HG02798 (cell line): ENCODE measurements at regions not wholly inside any gene's neighbourhood (a gene's known extent, or its start where the extent isn't known, plus 50 kb on each side); places are given as distances from the start of the nearest gene placed in this dataset.

Source experiments
- ATAC-seq: cut with Tn5 transposase; IDR thresholded peaks from one replicate; pipeline ENCODE4 v1.9.1; 2021; ENCODE audit warnings: mild to moderate bottlenecking; ENCODE audit not compliant: unreplicated experiment, poor library complexity

DNA sequence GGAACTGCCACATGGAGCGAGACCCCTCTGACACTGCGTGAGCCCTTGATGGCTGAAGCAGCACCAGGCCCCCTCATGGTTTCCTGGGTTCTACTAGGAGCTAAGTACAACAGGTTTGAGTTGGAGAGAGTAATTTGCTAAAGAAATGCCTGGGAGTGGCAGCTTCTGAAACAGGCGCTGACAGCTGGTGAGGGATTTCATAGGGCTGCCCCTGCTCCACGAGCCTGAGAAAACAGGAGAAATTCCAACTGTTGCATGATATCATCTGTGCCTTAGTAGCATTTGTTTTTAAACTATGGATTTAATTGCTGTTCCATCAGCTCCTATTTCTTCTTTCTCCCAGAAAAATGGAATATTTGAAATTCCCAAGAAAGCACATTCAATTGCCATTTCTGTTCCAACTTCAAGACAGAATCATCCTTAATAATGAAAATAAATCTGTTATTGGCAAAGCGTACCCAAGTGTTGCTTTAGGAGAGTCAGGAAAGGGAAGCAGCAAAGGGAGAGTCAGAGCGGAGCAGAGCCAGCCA, 78.8 kb upstream of the ANKFN1 start:
- no peak for ATAC-seq

DNA sequence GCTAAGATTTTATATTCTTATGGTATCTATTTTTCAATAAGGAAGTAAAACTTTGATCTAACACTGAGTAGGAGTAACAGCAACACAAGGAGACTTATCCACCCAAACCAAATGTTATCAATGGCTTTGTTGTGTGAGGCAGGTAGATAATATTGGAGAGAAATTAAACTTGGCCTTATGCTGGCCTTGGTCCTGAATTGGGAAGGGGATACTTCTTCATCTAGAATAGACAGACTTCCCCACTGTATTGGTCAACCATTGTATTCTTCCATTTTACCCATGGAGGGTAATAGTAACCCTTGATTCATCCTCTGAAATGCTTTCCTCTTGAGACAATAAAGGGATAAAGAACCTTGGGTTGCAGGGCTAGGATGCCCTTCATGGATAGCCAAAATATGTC, 76.3 kb upstream of the ANKFN1 start:
- no peak for ATAC-seq

DNA sequence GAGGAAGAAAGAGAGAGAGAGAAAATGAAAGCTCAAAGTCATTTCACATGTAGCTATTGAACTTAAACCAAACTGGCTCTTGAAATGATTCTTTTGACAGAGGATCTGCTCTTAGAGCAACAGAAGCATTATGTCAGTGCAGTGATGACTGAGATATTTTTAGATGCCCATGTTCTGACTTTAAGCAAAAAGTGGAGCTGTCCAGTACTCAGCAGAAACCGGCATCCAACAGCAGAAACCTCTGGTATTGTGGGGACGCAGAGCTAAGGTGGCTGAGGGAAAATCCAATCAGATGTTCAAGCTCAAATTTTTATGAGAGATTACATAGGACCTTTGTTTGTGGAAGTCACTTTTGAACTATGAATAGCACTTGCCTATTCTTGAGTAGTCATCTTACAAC, 69.8 kb upstream of the ANKFN1 start:
- ATAC-seq, result no peak

DNA sequence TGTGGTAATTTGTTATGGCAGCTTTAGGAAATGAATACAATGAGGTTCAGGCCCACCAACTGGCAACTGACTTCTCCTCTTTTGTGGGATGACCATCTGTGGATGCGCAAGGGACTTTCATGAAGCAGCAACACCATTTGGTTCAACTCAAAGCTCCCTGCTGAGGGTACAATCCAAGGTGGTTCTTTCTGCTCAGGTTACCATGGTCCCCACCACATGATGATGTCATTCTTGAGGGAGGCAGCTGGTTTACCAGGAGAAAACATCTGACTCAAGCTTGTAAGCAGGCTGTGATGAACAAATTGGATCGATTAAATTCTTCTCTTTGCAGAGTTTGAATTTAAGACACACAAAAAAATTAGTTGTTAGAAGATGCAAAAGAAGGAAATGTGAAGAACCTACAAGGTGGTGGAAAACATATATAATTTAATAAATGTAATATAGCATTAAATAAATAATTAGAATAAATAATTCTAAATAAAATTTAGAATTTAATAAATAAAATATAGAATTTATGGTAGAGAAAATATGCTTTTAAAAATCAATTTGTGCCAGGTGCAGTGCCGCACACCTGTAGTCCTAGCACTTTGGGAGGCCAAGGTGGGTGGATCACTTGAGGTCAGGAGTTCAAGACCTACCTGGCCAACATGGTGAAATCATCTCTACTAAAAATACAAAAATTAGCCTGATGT, 67.6 kb upstream of the ANKFN1 start:
- no peak for ATAC-seq

DNA sequence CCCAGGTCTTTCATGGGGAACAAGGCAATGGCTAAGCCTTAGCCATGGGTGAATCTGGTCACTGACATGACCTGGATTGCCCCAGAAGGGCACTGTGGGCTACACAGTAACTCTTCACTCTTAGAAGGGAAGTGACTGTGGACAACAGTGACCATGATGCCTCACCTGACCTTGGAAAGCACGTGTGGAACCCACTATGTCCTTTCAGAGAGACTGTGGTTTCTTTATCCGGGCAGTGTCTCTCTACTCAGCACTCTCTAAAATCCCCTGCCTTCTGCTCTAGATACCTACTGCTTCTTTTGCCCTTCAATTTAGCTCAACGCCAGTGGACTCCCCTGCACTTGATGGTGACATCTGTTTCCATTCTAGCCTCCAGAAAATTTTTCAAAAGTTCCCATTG, 66.1 kb upstream of the ANKFN1 start:
- no peak for ATAC-seq

DNA sequence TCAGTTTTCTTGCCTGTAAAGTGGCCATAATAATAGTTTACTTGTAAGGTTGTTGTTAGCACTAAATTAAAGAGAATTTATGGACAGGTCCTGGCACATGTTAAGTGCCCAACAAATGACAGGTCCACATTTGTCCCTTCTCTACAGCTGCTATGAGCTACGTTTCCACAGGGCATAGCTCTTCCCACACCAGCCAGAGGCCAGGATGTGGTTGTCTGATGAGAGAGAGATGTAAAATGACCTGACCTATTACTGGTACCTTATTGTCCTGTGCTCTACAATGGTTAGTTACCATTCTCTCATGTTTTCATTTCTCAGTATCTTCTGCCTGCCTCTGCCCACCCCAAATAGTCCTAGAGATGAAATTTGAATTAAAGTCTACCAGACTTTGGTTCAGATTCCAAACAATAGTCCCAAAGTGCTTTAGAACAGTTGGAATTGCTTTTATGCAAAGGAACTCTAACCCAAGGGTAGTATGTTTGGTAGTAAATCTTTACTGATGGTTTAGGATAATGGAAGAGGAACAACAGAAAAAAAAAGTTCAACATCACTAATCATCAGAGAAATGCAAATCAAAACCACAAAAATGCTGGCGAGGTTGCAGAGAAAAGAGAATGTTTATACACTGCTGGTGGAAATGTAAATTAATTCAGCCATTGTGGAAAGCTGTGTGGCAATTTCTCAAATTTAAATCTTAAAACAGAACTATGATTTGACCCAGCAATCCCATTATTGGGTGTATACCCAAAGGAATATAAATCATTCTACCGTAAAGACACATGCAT, 57.1 kb upstream of the ANKFN1 start:
- no peak for ATAC-seq

DNA sequence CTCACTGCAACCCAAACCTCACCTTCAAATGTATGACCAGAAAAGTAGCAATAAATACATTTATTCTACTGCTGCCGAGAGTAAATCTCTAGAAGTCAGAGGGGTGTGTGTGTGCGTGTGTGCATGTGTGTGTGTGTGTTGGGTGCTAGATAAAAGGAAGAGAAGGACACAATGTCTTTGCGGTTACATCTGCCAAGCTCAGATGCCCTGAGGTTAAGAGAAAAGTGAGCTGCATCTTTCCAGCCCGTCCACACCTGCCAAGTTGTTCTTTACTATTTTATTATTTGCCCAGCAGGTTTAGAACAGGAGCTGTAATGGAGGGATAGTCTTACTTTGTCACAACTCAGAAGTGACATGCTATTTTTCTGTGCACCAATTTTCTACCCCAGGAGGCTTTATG, 54.5 kb upstream of the ANKFN1 start:
- ATAC-seq, result no peak

DNA sequence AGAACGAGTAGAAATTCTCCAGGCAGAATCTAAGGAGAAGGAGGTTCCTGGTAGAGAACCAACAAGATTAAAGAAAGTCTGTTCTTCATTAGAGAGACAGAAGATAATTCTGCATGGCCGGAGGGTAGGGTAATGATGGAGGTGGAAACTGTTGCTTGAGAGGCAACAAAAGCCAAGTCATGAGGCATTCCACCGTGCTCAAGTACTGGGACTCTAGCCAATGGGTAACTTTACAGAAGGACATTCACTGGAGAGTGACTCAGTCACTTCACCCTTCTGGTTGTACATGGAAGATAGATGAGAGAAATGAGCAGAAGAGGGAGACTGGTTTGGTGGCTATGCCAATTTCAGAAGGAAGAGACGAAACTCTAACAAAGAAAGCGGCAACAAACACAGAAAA, 53.6 kb upstream of the ANKFN1 start:
- ATAC-seq, result no peak
